Vagina (tissue), 2 donors: ENCODE measurements at regions not wholly inside any gene's neighbourhood (a gene's known extent, or its start where the extent isn't known, plus 50 kb on each side); places are given as distances from the start of the nearest gene placed in this dataset.

Experiments
- POLR2A ChIP-seq, 2 donors: fragments of 450-650 bp; IDR thresholded peaks; one replicate each; pipeline ENCODE4 v1.6.1; 2017; ENCODE audit warnings: antibody characterized with exemption in 2 of 2, mild to moderate bottlenecking in 2 of 2, moderate library complexity in 2 of 2
- POLR2AphosphoS5 ChIP-seq, 2 donors: sonication (generic); formaldehyde crosslinking; IDR thresholded peaks; one replicate each; pipeline ENCODE4 v1.9.0; 2017; ENCODE audit warnings: antibody characterized with exemption in 2 of 2, mild to moderate bottlenecking in 2 of 2, low read depth in 1 of 2; ENCODE audit not compliant: insufficient read depth in 1 of 2
- TF ChIP-seq, protein P1 (sequence below), 3 experiments: fragments of 450-650 bp in 2 of 3; fragments of 200-600 bp in 1 of 3; sonication (generic) in 1 of 3; IDR thresholded peaks; one replicate each; pipeline ENCODE4 v1.5.1; 2017 to 2019; ENCODE audit warnings: antibody characterized with exemption in 3 of 3, mild to moderate bottlenecking in 2 of 3, moderate library complexity in 2 of 3

DNA sequence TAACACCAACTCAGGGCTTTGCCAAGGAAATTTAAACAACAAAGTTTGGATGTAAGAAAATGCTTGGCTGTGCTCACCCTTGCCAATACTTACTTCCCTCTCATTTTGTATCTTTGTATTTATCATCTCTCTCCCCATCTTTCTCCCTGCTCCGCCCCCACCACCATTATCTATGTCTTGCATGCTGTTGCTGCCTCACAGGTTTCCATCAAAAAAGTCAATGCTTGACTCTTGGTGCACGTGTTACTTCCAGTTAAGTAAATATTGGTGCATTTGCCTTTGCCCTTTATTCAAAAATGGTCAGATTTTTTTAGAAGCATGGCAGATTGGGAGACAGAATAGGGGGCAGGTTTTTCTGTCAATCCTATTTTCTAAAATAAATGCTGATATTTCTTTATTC is 626.0 kb downstream of the ACTR3B start:
- TF ChIP-seq POLR2AphosphoS5 (IDR thresholded peaks at IDR 0.05; ENCODE audit: insufficient read depth in 1 of 2, low read depth in 1 of 2): no peak
- TF ChIP-seq, protein P1, sequence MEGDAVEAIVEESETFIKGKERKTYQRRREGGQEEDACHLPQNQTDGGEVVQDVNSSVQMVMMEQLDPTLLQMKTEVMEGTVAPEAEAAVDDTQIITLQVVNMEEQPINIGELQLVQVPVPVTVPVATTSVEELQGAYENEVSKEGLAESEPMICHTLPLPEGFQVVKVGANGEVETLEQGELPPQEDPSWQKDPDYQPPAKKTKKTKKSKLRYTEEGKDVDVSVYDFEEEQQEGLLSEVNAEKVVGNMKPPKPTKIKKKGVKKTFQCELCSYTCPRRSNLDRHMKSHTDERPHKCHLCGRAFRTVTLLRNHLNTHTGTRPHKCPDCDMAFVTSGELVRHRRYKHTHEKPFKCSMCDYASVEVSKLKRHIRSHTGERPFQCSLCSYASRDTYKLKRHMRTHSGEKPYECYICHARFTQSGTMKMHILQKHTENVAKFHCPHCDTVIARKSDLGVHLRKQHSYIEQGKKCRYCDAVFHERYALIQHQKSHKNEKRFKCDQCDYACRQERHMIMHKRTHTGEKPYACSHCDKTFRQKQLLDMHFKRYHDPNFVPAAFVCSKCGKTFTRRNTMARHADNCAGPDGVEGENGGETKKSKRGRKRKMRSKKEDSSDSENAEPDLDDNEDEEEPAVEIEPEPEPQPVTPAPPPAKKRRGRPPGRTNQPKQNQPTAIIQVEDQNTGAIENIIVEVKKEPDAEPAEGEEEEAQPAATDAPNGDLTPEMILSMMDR (IDR thresholded peaks at IDR 0.05): no peak
- no peak for TF ChIP-seq POLR2A (IDR thresholded peaks at IDR 0.05)
